ENCODE measurements at regions not wholly inside any gene's neighbourhood (a gene's known extent, or its start where the extent isn't known, plus 50 kb on each side); places are given as distances from the start of the nearest gene placed in this dataset.
"Not testable (repeated sequence)": the region's sequence is repeated elsewhere in the genome, so short reads cannot be mapped to it uniquely, and the experiment has no call there.

GRCh38 chr5:112491257-112491656, 72.2 kb upstream of the EPB41L4A start:
- no peak for TF ChIP-seq CTCF (IDR thresholded peaks at IDR 0.05; ENCODE audit: extremely low read depth, missing control alignments)
- no peak for DNase-seq (ENCODE audit: low spot score)

- DNase-seq (ENCODE audit: low spot score) = peak; percentile 59
- peak; percentile 22 for TF ChIP-seq CTCF (IDR thresholded peaks at IDR 0.05; ENCODE audit: extremely low read depth, missing control alignments)
These were observed 73.2 kb upstream of the EPB41L4A start for GRCh38 chr5:112492291-112492690.

GRCh38 chr5:112503749-112504501, 84.8 kb upstream of the EPB41L4A start:
- not testable (repeated sequence) for DNase-seq (ENCODE audit: low spot score)

GRCh38 chr5:112509097-112509496, 90.0 kb upstream of the EPB41L4A start:
- DNase-seq (ENCODE audit: low spot score) = not testable (repeated sequence)

- no peak for TF ChIP-seq CTCF (IDR thresholded peaks at IDR 0.05; ENCODE audit: extremely low read depth, missing control alignments)
- no peak for DNase-seq (ENCODE audit: low spot score)
These were observed 92.8 kb upstream of the EPB41L4A start for GRCh38 chr5:112511920-112512319.

GRCh38 chr5:112512901-112513300, 93.8 kb upstream of the EPB41L4A start:
- no peak for TF ChIP-seq CTCF (IDR thresholded peaks at IDR 0.05; ENCODE audit: extremely low read depth, missing control alignments)
- no peak for DNase-seq (ENCODE audit: low spot score)

- no peak for TF ChIP-seq CTCF (IDR thresholded peaks at IDR 0.05; ENCODE audit: extremely low read depth, missing control alignments)
- no peak for DNase-seq (ENCODE audit: low spot score)
These were observed 95.0 kb upstream of the EPB41L4A start for GRCh38 chr5:112514111-112514510.

GRCh38 chr5:112520474-112520873, 101.4 kb upstream of the EPB41L4A start:
- DNase-seq (ENCODE audit: low spot score) = not testable (repeated sequence)

GRCh38 chr5:112522891-112523673, 104.0 kb upstream of the EPB41L4A start:
- DNase-seq (ENCODE audit: low spot score) = not testable (repeated sequence)

- DNase-seq (ENCODE audit: low spot score) = not testable (repeated sequence)
These were observed 104.7 kb upstream of the EPB41L4A start for GRCh38 chr5:112523674-112524263.

Measured in GM20000 (cell line).